A673 (cell line): ENCODE measurements at regions not wholly inside any gene's neighbourhood (a gene's known extent, or its start where the extent isn't known, plus 50 kb on each side); places are given as distances from the start of the nearest gene placed in this dataset.

Source experiments
- BruUV-seq: library from RNA; stranded (reverse); fragments of 400-500 nt; replicated peaks from 2 replicates; lab custom pipeline; 2021; lab: Mats Ljungman, UMichigan
- CTCF ChIA-PET: fragments of 300-600 bp; sonication (Branson Sonifier 250); formaldehyde crosslinking; loops from one replicate; lab custom pipeline; 2022; ENCODE audit warnings: antibody characterized with exemption; lab: Charles Lee
- POLR2A ChIA-PET: fragments of 300-600 bp; sonication (Branson Sonifier 250); formaldehyde crosslinking; loops from one replicate; lab custom pipeline; 2022; ENCODE audit warnings: antibody characterized with exemption; ENCODE audit not compliant: low non-redundant PET; lab: Charles Lee
- DNase-seq: peaks from one replicate; pipeline ENCODE4 v3.0.0-alpha.2; 2015; ENCODE audit warnings: low spot score
- H3K27ac ChIP-seq: fragments of 200-600 bp; sonication (generic); 2 replicates; pipeline ENCODE4 v1.5.1; 2016; ENCODE audit warnings: mixed run types, low read depth, mild to moderate bottlenecking, mixed read lengths, antibody characterized with exemption, low read length; ENCODE audit not compliant: poor library complexity, severe bottlenecking
- H3K27me3 ChIP-seq: fragments of 200-600 bp; sonication (generic); replicated peaks from 2 replicates; pipeline ENCODE4 v1.6.1; 2017; ENCODE audit warnings: mixed run types, low read depth, mild to moderate bottlenecking, mixed read lengths, antibody characterized with exemption, low read length; ENCODE audit not compliant: insufficient read depth, poor library complexity
- H3K36me3 ChIP-seq: fragments of 200-600 bp; sonication (generic); 2 replicates; pipeline ENCODE4 v1.6.1; 2016; ENCODE audit warnings: mixed run types, mild to moderate bottlenecking, mixed read lengths, antibody characterized with exemption, low read length; ENCODE audit not compliant: insufficient read depth, poor library complexity, severe bottlenecking
- H3K4me1 ChIP-seq: fragments of 200-600 bp; sonication (generic); 2 replicates; pipeline ENCODE4 v1.6.1; 2017; ENCODE audit warnings: mixed run types, mild to moderate bottlenecking, mixed read lengths, antibody characterized with exemption, low read length; ENCODE audit not compliant: insufficient read depth, poor library complexity, severe bottlenecking
- H3K4me3 ChIP-seq: fragments of 200-600 bp; sonication (generic); 2 replicates; pipeline ENCODE4 v1.5.1; 2016; ENCODE audit warnings: low read depth, mixed run types, mild to moderate bottlenecking, mixed read lengths, low read length; ENCODE audit not compliant: poor library complexity, severe bottlenecking
- H3K9me3 ChIP-seq: fragments of 200-600 bp; sonication (generic); 2 replicates; pipeline ENCODE4 v1.6.1; 2016; ENCODE audit warnings: mixed run types, low read depth, mild to moderate bottlenecking, mixed read lengths, antibody characterized with exemption, low read length; ENCODE audit not compliant: poor library complexity, severe bottlenecking
- CTCF ChIP-seq: fragments of 300-800, 200-600 bp; sonication (generic); conservative IDR thresholded peaks from 2 replicates; pipeline ENCODE4 v1.5.1; 2017; ENCODE audit warnings: low read depth, mild to moderate bottlenecking, antibody characterized with exemption, low read length, moderate library complexity, mixed read lengths
- EZH2 ChIP-seq: fragments of 200-600 bp; sonication (generic); IDR thresholded peaks from 2 replicates; pipeline ENCODE4 v1.6.1; 2017; ENCODE audit warnings: borderline replicate concordance, low read depth, mild to moderate bottlenecking, mixed read lengths, antibody characterized with exemption, low read length; ENCODE audit not compliant: poor library complexity, severe bottlenecking
- intact Hi-C: fragments of 100-400 bp; cut with micrococcal nuclease; formaldehyde crosslinking; loops from one replicate; pipeline ENCODE4 v1.10.0; 2022; ENCODE audit not compliant: unreplicated experiment

- Histone ChIP-seq H3K27ac (no peak overlapping the region), H3K4me3 (no peak overlapping the region), H3K9me3 (no peaks in the 10 kb centered on the region), H3K36me3 (no peaks in the 10 kb centered on the region), H3K4me1 (peaks cover 2% of the 10 kb centered on the region), H3K27me3 (no peaks in the 10 kb centered on the region)
- no peak for DNase-seq
- TF ChIP-seq EZH2 (no peak), CTCF (no peak)
- intact Hi-C loops: no loop called here
- POLR2A ChIA-PET: no interaction called here
- CTCF ChIA-PET: no interaction called here
- no TSS peak for BruUV-seq
Observed at GRCh38 chr4:138899999-138900398, 115.6 kb upstream of the NOCT start.

- no peaks in the 10 kb centered on the region for H3K9me3 ChIP-seq
- no TSS peak for BruUV-seq
- peaks cover 2% of the 10 kb centered on the region for H3K4me1 ChIP-seq
- ChIA-PET CTCF (no interaction called here), POLR2A (no interaction called here)
- intact Hi-C loops: no loop called here
- H3K27me3 ChIP-seq: no peaks in the 10 kb centered on the region
- no peak for DNase-seq
- no peak overlapping the region for H3K4me3 ChIP-seq
- TF ChIP-seq EZH2 (no peak), CTCF (no peak)
- H3K36me3 ChIP-seq: no peaks in the 10 kb centered on the region
- H3K27ac ChIP-seq: no peak overlapping the region
Observed at GRCh38 chr4:138898282-138898681, 117.3 kb upstream of the NOCT start.

- no peak overlapping the region for H3K27ac ChIP-seq
Observed at GRCh38 chr4:138897811-138898226, 117.8 kb upstream of the NOCT start.

More at GRCh38 chr4:138897811-138898226, 117.8 kb upstream of the NOCT start:
- no peaks in the 10 kb centered on the region for H3K9me3 ChIP-seq
- peaks cover 2% of the 10 kb centered on the region for H3K4me1 ChIP-seq
- H3K36me3 ChIP-seq: no peaks in the 10 kb centered on the region
- no peak overlapping the region for H3K4me3 ChIP-seq
- intact Hi-C loops: no loop called here
- CTCF ChIA-PET: no interaction called here
- H3K27me3 ChIP-seq: no peaks in the 10 kb centered on the region
- DNase-seq: no peak
- TF ChIP-seq CTCF (no peak), EZH2 (no peak)
- BruUV-seq: no TSS peak
- POLR2A ChIA-PET: no interaction called here
